HG03432 (cell line): ENCODE measurements at regions not wholly inside any gene's neighbourhood (a gene's known extent, or its start where the extent isn't known, plus 50 kb on each side); places are given as distances from the start of the nearest gene placed in this dataset.

ENCODE experiments used
- ATAC-seq: cut with Tn5 transposase; IDR thresholded peaks from one replicate; pipeline ENCODE4 v1.9.1; 2021; ENCODE audit warnings: mild to moderate bottlenecking, moderate library complexity; ENCODE audit not compliant: unreplicated experiment

DNA sequence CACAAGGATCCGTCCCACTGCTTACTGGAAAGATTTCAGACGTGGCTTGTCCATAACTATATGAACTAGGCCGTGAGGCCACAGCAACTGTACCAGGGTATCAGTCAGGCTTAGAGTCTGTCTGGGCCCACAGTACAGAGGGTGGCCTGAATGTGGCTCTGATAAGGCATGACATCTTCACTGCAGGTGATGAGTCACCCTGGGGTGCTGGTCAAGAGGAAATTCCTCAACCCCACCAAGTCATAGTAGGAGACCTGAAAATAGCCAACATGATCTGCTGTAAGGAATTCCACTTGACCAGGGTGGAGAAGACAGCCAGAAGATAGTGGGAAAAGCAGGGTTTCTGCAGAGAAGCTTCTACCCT, 107.7 kb downstream of the INHBB start:
- ATAC-seq: no peak

DNA sequence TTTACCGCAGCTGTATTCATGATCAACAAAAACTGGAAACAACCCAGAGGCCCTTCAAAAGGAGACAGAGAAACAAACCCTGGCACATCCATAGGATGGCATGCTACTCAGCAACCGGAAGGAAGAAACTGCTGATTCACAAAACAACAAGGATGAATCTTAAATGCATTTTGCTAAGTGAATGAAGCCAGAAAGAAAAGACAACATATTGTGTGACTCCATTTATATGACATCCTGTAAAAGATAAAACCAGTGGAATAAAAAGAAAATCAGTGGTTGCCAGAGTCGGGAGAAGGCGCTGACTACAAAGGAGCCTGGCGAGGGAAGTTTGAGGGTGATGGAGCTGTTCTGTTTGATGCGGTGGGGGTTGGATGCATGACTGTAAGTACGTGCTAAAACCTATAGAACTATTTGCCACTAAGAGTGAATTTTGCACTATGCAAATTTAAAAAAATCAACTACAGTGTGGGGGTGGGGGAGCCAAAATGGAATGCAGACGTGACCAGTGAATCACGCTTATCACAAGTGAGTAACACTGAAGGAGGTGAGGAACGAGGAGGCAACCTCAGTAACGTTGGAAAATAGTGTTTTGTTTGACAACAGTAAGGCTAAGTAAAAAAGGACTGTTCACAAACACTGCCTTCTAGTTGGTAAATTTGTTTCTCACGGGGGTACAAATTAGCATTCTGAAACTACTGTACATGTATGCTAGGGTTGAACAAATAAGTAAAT, 108.9 kb downstream of the INHBB start:
- no peak for ATAC-seq

DNA sequence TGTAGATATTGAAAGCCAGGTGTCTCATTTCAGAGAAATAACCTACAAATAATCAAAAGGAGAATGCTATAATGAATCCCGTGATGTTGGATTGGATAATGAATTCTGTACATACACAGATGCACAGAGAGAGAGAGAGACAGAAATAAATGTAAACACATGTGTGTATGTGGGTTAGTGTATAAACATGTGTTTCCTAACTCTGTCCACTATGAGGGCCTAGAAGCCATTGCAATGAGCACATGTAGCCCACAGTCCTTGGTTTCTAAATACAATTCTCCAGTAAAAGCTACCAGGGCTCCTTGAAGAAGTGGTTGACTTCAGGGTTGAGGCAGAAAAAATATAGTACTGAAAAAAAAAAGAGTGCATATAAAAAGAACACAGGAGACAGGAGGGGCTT, 109.5 kb downstream of the INHBB start:
- ATAC-seq: no peak

DNA sequence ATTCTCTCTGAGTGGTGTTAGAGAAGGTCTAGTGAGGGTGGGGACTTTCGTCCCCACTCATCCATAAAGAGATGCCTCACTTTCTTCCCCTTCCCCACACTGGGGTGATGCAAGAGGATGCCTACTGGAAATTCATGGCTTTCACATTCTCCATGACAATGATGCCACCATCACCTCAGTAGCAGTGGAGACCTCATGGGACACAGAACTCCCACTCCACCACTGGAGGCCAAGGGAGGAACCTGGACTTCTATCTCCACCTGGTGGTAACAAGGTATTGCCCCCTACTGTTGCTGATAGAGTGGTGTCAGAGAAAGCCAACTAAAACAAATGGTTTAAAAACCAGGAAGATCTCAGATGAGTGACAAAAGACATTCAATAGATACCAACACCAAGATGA, 110.9 kb downstream of the INHBB start:
- ATAC-seq: no peak

DNA sequence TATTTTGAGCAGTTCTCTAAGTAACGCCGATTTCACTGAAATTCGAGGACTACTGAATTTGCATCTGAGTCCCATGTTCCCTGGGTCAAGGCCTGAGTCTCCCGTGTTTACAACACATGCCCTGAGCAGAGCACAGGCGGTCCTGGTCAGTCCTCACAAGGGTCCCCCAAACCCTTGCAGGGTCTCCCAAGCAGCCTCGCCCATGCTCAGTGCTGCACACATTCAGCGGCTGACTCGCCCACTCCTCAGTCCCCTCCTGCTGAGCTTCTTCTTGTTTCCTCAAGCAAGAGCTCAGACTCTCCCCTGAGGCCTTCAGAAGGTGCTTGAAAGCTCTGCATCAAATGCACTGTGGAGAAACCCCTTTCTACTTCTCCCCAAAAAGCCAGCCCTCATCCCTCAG, 114.6 kb downstream of the INHBB start:
- ATAC-seq: no peak

DNA sequence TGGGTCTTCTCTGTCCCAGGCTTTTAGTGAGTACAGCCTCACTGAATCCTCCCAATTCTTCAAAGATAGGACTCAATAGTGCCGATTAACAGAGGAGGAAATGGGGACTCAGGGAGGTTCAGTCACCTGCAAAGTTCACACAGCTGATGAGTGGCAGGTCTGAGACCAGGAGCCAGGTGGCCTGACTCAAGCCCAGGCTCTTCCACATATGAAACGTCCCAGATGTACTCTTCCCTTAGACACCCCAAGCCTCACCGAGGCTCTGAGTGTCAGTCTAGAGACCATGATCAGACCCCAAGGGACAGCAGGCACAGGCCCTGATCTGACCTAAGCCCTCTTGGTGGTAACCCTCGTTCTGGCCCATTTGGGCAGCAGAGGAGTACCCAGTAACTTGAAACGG, 115.2 kb downstream of the INHBB start:
- no peak for ATAC-seq

DNA sequence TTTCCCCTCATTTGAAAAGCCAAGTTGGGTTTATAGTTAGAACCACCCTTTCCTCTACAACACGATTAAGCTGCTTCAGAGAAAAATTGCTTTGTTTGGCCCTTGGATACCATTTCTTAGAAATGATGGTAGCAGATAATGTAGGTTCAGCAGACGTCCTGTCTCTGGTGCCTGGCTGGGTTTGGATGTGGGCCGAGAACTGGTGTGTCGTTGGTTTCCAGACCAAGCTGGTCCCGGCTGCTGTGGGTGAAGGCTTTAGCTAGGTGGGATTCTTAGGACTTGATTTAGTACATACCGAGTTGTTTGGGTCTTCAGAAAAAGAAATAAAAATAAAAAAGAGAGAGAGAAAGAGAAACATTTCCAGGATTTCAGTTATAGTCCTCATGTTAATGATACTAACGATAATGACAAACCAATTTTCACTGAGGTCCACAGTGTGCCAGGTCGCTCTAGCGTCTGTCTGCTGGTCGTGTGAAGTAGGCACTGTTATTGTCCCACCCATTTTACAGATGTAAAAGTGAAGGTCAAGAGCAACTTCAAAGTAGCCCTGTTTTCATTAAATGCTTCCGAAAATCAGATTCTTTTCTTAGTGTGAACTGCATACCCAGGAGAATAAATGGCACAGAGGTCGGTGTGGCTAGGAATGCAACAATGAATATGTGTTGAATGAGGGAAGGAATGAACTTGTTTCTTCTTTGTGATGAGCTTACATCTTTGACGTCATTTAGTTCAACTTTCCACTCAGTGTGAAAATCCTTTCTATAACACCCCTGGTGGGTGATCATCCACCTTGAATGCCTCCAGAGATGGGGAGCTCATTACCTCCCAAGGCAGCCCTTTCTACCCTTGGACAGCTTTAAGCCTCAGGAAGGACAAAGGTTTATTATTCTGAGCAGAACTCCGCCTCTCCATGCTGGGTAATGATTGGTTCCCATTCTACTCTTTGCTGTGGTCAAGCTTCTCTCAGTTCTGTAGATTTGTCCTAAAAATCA, 115.9 kb downstream of the INHBB start:
- no peak for ATAC-seq

DNA sequence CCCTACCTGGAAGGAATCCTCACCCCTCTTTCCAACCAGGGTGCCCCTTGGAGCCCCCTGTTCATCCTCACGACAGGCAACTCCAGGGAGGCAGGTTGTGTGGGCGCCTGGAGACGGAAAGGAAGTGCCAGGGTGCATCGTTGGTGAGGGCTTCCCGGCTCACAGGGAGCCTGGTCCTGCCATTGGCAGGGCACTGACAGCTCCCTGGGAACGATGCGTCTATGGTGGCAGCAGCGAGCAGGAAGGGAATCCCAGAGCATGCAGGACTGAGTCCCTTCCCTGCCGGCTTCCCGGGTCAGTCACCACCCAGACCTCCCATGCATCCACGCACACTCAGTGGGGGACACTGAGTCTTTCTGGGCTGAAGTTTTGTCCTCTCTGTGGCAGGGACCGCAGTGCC, 117.6 kb downstream of the INHBB start:
- no peak for ATAC-seq

DNA sequence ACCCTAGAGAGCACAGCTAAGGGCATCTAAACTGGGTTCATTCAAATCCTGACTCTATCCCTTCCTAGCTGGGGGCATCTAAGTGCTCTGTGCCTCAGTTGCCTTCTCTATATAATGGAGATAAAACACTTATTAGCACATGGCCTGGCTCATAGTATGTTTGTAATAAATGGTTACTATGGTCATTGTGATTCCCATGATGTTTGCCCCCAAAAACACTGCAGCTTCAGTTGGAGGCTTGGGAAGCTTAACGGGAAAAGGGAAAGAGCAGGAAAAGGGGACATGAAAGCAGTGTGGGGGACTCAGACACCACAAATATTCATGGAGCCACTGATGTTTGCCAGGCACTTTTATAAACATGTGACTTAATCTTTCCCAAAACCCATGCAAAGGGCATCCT, 118.1 kb downstream of the INHBB start:
- no peak for ATAC-seq

DNA sequence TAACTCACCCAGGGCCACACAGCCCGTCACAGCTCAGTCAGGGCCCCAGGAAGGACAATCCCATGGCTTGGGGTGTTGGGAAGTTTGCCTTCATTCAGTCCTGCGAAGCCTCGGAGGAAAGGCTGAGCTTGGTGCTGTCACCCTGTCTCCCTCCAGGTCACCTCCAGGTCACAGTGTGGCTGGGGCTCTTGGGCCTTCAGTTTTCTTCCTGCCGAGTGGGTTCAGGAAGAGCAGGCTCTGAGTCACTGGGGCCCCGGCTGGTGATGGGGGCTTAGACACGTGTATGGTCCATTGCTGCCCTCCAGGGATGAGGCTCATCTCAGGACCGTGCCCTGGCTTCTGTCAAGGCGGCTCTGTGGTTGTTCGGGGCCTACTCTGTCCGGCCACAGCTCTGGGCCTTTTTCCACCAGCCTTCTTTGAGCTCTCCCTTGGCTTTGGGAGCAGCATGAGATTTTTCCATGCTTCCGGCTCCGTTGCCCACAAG, 118.6 kb downstream of the INHBB start:
- no peak for ATAC-seq

DNA sequence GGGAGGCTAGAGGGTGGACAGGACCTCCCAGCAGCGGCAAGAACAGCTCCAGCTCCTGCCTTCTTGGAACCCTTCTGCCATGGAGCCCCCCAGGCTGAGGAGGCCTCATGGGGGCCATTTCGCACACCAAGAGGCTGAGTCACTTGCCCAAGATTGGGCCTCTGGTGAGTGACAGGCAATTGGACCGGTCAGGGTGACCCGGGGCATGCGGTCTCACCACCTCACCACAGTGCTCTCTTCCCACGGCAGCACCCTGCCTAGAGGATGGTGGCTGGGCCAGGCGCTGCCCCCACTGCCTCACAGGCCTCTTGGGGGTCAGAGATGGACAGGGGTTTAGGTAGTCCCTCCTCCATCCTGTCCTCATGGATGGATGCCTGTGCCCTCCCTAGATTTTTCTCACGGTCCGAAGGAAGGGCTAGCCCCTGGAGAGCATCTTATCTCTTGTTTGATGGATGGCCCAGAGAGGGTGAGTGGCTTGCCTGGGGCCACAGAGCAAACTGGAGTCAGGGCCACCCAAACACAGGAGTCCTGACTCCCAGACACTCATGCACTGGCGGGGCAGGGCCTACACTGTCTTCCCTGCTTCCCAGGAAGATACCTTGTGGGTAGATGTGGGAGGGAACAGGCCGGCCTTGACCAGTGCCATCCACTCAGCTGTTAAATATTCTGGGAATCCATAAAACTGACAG, 119.2 kb downstream of the INHBB start:
- no peak for ATAC-seq

DNA sequence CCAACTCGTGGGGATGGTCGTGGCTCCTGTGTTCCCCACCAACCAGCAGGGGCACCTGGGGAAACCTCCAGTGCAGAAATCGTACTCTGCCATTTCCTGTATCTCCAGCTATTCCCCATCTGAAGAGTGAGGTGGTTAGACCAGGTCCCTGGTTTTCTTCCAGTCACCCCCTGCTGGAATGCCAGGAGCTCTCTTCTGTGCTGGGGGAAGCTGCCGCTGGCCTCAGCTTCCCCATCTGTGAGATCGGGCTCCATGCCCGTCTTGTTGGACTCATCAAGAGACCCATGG, 119.7 kb downstream of the INHBB start:
- ATAC-seq: no peak

DNA sequence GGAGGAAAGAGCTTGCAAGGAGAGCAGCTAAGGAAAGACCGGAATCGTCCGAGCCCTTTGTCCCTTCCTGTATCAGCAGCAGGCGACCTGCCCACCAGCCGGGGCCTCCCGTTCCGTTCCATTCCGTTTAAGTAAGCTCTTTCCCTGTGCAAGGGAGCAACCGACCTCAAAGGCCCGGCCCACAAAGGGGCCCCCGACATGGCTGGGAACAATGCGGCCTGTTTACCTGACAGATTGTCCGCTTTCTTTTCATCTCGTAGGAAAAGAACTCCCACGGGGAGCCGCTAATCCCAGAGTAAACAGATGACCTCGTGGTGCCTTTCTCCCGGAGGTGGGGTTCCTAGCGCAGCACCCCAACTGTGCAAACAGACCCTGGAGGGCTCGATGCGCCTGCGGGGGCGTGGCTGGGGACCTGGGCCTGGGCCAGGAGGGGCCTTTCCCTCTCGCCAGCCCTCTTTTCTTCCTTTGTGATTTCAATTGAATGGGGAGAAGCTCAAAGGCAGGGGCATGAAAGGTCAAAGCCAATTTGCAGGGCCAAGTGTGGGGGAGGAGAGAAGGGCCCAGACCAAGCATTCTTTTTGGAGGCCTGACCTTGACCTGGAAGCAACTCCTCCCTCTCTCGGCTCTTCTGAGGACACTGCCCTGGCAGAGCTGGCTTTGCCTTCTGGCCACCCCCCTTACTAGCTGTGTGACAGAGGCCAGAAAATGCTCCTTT, 120.2 kb downstream of the INHBB start:
- no peak for ATAC-seq

DNA sequence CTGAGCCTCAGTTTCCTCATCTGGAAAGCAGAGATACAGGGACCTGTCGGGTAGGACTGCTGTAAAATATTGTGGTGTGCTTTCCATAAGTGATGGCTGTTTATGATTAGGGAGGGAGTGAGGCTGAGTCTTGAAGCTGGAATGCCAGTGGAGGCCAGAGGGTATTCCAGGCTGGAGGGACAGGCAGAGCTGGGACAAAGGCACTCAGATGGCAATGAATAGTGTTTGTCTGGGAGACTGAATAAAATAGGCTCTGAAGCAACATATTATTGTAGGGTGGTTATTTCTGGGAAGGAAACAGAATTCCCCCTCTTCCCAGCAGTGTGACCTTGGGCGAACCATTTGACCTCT, 120.7 kb downstream of the INHBB start:
- no peak for ATAC-seq

DNA sequence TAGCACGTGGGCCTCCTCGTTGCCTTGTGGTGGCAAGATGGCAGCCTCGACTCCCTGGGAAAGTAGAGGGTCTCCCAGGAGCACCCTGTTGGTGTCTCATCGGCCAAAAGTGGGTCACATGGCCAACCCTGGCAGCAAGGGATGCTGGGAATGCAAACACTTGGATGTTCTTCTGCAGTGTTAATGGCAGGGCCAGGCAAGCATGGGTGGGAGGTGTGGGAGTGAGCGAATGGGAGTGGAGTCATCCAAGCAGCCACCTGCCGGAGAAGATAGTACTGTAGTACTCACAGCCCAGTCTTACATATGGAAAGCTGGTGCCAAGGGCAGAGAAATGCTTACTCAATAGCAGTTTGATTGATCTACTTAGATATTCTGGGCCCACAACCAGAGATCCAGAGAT, 122.2 kb downstream of the INHBB start:
- ATAC-seq: no peak

DNA sequence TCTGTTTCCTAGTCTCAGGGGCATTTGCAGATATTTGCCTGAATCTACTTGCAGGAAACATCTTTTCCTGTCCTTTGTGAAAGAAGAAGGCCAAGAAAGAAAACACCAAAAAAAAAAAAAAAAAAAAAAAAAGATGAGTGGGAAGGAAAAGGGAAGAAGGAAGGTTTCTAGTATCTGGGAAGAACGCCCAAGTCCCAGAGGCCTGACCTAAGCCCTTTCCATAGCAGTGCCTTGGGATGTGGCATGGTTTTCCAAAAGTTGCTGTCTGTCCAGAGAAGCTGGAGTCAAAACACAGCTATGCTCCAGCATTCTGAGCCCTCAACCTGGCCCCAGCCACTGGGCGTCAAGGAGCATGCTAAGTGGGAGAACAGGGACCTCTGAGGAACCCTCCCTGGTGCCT, 123.5 kb downstream of the INHBB start:
- ATAC-seq: no peak

DNA sequence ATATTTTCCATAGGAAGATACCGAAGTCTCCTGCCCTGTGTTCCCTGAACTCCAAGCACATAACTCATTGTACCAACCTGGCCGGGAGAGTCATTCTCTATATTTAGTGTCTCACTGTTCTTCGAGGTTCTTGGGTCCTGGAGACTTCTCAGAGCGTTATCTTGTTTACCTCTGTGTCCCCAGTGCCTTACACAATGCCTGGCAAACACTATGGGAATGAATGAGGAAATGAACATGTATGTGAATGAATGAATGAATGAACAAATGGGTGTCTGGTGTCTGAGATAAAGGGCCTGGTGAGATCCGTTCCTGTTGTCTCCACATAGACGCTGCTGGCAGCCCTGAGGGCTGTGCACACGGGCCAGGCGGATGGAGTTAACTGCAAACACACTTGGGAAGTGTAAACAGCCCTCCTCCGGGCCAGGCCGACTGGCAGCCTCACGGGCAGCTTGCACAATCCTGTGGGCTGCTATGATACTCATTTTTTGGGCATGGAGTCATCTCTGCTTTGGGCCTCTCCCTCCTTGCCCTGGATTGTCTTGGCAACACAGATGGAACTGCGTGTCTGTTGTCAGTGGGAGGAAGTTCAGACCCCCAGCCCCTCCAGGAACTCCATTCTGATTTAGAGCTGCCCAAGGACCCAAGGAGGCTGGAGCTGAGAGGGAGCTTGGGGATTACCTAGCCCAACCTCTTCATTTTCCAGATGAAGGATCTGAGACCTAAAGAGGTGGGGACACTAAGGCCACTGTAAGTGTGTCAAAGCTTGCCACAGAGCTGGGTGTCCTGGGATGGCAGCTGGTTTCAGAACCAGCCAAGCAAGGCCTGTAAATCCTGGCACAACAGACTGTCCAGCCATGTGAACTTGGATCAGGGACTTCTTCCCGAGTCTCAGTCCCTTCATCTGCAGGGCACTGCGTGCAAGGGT, 124.4 kb downstream of the INHBB start:
- no peak for ATAC-seq

DNA sequence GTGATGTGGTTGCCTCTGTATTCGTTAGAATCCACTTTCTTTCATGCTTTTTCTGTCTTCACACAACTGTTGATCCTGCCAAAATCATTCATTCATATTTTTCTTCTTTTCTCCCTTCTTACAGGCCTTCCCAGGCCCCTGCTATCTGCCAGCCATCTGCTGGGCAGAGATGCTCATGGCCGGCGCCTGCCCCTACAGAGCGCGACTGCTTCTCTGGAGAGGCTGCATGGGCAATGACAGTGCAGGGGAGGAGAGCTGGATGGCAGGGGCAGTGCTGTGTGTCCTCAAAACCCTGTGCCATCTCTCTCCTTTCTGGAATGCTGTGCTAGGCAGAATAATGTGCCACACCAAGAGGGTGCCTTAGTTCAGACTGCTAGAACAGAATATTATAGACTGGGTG, 125.2 kb downstream of the INHBB start:
- no peak for ATAC-seq

DNA sequence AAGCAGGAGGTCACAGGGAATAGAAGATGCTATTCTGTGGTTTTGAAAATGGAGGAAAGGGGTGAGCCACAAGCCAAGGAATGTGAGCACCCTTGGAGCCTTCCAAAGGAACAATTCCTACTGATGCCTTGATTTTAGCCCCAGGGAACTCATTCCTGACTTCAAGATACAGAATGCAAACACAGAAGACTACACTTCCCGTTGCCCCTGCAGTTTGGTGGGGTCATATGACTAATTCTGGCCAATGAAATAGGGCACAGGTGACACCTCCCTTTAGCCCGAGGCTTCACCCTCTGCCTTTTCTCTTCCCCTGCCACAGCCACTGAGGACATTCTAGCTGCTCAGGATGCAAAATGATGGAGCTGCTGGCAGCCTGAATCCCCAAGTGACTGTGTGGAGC, 126.1 kb downstream of the INHBB start:
- ATAC-seq: no peak

DNA sequence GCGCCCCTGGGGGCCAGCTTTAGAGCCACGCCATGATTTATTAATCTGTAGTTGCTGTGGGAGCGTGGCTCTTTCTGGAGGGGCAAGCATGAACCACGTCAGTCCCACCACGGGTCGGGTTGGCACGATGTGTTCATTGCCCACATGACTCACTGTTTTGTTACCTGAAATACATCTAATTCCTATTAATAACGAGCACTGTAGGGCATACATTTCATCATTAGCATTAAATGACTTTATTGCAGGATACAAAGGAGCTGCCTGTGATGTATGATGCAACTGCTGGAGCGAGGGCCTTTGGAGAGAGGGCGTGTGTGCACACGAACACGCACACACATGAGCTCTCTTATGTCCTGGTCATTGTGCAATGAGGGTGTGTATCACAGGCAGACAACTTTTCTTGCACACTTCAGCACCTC, 127.0 kb downstream of the INHBB start:
- no peak for ATAC-seq
